ENCODE measurements at regions not wholly inside any gene's neighbourhood (a gene's known extent, or its start where the extent isn't known, plus 50 kb on each side); places are given as distances from the start of the nearest gene placed in this dataset.

DNA sequence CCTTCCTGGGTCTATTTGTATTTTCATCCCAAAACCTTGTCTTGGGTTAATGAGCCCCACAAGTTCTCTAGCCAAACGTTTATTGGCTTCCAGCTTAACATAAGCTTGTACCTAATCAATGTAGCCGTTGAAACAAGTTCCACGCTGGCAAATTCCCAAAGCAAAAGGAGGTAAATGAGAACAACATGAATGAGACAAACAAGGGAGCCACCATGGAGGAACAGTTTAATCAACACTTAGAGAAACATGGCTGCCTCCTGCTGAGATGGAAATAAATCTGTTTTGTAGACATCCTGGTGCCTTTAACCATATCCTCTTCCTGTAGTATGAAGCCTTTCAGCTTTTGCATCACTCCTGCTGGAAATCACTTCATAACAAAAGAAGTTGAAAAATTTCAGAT lies 166.6 kb upstream of the NFIB start:
- no peak overlapping the region for H2AFZ ChIP-seq (ENCODE audit: low read length)
- no peak overlapping the region for H2BK12ac ChIP-seq (ENCODE audit: low read depth, low read length)
- H4K20me1 ChIP-seq (replicated peaks in 1 of 2; ENCODE audit: control insufficient read depth in 1 of 2, insufficient read depth in 2 of 2, low read length in 2 of 2), result no peaks in the 10 kb centered on the region
- H4K8ac ChIP-seq (ENCODE audit: extremely low read depth, insufficient read depth, low read length), result no peak overlapping the region
- H3K27ac ChIP-seq (ENCODE audit: low read depth, low read length), result no peak overlapping the region
- H3K18ac ChIP-seq (ENCODE audit: extremely low read depth, low read length), result no peak overlapping the region
- no peak overlapping the region for H2BK20ac ChIP-seq (ENCODE audit: low read length)
- FAIRE-seq (no peak), DNase-seq (ENCODE audit: low read depth in 1 of 2, low spot score in 2 of 2) (no peak)
- no peak overlapping the region for H2BK120ac ChIP-seq (replicated peaks; ENCODE audit: low read depth, low read length)
- 85% methylated on average over 3 of the region's 3 CpGs; no CpG with 5 or more reads in 1 of the 2 experiments for WGBS, 2 experiments (ENCODE audit: extremely low coverage in 1 of 2, insufficient coverage in 1 of 2, insufficient read length in 1 of 2, insufficient replicate concordance in 2 of 2, low coverage in 1 of 2, low lambda C conversion rate in 2 of 2, missing lambda C conversion rate in 1 of 2)
- TF ChIP-seq RNF2 (IDR thresholded peaks at IDR 0.05; ENCODE audit: borderline replicate concordance, low read depth, low read length, missing control alignments, poor library complexity, severe bottlenecking), result no peak
- no peak for TF ChIP-seq POLR2AphosphoS5 (IDR thresholded peaks at IDR 0.05; ENCODE audit: low read depth, low read length)
- TF ChIP-seq FOSL1 (IDR thresholded peaks at IDR 0.05; ENCODE audit: insufficient read depth, low read depth, low read length), result no peak
- peaks cover 0 to 9% (median 2%) of the 10 kb centered on the region in 4 experiments; a peak in 2 of 7 replicates for H3K4me1 ChIP-seq (replicated peaks in 1 of 4; ENCODE audit: control insufficient read depth in 3 of 4, insufficient read depth in 4 of 4, low read length in 3 of 4)
- no peak overlapping the region for H3K4ac ChIP-seq (replicated peaks; ENCODE audit: insufficient read length, low read depth, low read length)
- no peak overlapping the region for H3K14ac ChIP-seq (ENCODE audit: insufficient read length)
- H3K4me2 ChIP-seq (ENCODE audit: insufficient read depth in 1 of 2, low read depth in 2 of 2, low read length in 2 of 2), result no peak overlapping the region
- H4K5ac ChIP-seq (ENCODE audit: insufficient read length, low read depth, low read length), result no peak overlapping the region
- no peak overlapping the region for H3K56ac ChIP-seq (replicated peaks; ENCODE audit: insufficient read length, low read depth, low read length)
- no peak overlapping the region for H2BK15ac ChIP-seq (ENCODE audit: low read length)
- no peak overlapping the region for H3K4me3 ChIP-seq (ENCODE audit: extremely low read depth in 1 of 4, insufficient read depth in 2 of 4, low read depth in 3 of 4, low read length in 4 of 4)
- H3K36me3 ChIP-seq (ENCODE audit: control insufficient read depth in 2 of 4, insufficient read depth in 4 of 4, low read length in 3 of 4), result no peaks in the 10 kb centered on the region
- H3K23ac ChIP-seq (ENCODE audit: insufficient read length), result no peak overlapping the region
- no peaks in the 10 kb centered on the region for H3K9me3 ChIP-seq (ENCODE audit: insufficient read depth in 2 of 2, low read depth in 1 of 2, low read length in 1 of 2)
- H4K91ac ChIP-seq (replicated peaks; ENCODE audit: insufficient read length, low read length), result no peak overlapping the region
- no peaks in the 10 kb centered on the region for H3K79me2 ChIP-seq (ENCODE audit: control insufficient read depth in 1 of 2, insufficient read depth in 2 of 2, low read length in 2 of 2)
- H3K9ac ChIP-seq (replicated peaks in 1 of 4; ENCODE audit: extremely low read depth in 1 of 4, low read depth in 3 of 4, low read length in 3 of 4), result no peak overlapping the region
- POLR2A ChIA-PET (ENCODE audit: partially characterized antibody), result interaction anchor here (0.8 kb wide), 1 partner anchor 12 kb away, joined by 3 read pairs; no protein-coding TSS in a partner anchor
- H3K23me2 ChIP-seq (ENCODE audit: low read depth, low read length), result no peaks in the 10 kb centered on the region; the same call in 1 of the 2 replicates
- H2BK5ac ChIP-seq (ENCODE audit: low read depth, low read length), result no peak overlapping the region
- no peak overlapping the region for H2AK5ac ChIP-seq (ENCODE audit: low read depth, low read length)
- CTCF ChIA-PET (ENCODE audit: partially characterized antibody), result interaction anchor here (3.4 kb wide), 1 partner anchor 15 kb away, joined by 12 read pairs; no protein-coding TSS in a partner anchor
- H3K27me3 ChIP-seq (replicated peaks in 1 of 4; ENCODE audit: control insufficient read depth in 3 of 4, extremely low read depth in 1 of 4, insufficient read depth in 3 of 4, low read length in 3 of 4), result no peaks in the 10 kb centered on the region
- H3K79me1 ChIP-seq (ENCODE audit: low read depth, low read length), result no peaks in the 10 kb centered on the region
